Fibroblast of the aortic adventitia (primary cell): ENCODE measurements at regions not wholly inside any gene's neighbourhood (a gene's known extent, or its start where the extent isn't known, plus 50 kb on each side); places are given as distances from the start of the nearest gene placed in this dataset.

Experiments
- DNase-seq: peaks from one replicate; pipeline ENCODE4 v3.0.0-alpha.2; 2010; ENCODE audit warnings: low read depth
- H3K4me3 ChIP-seq: 2 replicates; pipeline ENCODE4 v1.5.1; 2011; ENCODE audit warnings: low read depth, mild to moderate bottlenecking, control low read depth, low read length, moderate library complexity
- TF ChIP-seq, protein P1 (sequence below): IDR thresholded peaks from 2 replicates; pipeline ENCODE4 v1.5.1; 2011; ENCODE audit warnings: mild to moderate bottlenecking, low read length, control low read depth, inconsistent platforms; ENCODE audit not compliant: insufficient read depth

DNA sequence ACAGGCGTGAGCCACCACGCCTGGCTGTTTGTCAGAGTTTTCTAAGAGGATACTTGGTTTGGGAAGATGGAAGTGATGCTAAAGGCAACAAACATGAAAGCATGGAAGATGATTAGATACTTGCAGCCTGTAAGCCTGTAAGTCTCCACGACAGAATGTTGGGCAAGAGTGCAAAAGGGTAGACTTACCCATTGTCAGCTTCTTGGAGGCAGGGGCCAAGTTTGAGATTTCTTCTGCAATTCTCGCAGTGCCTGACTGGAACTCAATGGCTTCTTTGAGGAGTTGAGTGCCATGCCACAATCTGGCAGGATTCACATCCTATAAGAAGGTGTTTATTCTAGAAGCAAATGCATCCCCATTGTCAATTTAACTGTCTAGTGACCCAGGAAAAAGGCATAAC lies 70.1 kb upstream of the EFEMP1 start:
- no peak for DNase-seq
- TF ChIP-seq, protein P1, sequence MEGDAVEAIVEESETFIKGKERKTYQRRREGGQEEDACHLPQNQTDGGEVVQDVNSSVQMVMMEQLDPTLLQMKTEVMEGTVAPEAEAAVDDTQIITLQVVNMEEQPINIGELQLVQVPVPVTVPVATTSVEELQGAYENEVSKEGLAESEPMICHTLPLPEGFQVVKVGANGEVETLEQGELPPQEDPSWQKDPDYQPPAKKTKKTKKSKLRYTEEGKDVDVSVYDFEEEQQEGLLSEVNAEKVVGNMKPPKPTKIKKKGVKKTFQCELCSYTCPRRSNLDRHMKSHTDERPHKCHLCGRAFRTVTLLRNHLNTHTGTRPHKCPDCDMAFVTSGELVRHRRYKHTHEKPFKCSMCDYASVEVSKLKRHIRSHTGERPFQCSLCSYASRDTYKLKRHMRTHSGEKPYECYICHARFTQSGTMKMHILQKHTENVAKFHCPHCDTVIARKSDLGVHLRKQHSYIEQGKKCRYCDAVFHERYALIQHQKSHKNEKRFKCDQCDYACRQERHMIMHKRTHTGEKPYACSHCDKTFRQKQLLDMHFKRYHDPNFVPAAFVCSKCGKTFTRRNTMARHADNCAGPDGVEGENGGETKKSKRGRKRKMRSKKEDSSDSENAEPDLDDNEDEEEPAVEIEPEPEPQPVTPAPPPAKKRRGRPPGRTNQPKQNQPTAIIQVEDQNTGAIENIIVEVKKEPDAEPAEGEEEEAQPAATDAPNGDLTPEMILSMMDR: no peak
- no peak overlapping the region for H3K4me3 ChIP-seq

DNA sequence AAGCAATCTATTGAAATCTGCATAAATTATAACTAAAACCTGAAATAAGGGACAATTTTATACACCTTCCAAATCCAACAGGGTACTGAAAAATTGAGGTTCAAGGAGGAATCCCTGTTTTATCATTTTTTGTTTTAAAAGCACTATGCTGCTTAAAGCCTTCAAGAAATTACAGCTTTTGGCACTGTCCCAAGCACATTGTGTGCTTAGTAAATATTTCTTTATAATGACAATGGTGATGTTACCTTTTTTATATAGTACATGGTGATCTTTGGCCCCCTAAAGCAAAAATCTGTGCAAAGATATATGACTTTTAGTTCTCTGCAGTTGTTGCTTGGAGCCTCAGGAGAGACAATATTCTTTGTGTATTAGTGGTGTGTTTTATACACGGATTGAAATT lies 71.6 kb upstream of the EFEMP1 start:
- TF ChIP-seq, protein P1: no peak
- H3K4me3 ChIP-seq: no peak overlapping the region
- DNase-seq: no peak

DNA sequence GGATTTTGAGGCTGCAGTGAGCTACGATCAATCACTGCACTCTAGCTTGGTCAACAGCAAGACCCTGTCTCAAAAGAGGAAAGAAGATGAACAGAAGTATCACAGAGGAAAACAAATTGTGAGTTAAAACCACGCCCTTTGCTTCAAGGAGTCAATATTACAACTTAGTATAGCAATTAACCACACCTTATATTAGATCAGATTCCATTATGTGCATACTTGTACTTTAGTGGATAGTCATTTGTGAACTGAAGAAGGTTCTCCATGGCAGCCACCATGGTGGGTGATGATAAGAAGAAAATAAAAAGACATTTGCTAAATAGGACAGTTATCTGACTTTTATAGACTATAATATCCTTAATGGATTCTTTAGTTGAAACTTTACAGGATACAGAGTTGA lies 72.3 kb upstream of the EFEMP1 start:
- TF ChIP-seq, protein P1: no peak
- no peak for DNase-seq

DNA sequence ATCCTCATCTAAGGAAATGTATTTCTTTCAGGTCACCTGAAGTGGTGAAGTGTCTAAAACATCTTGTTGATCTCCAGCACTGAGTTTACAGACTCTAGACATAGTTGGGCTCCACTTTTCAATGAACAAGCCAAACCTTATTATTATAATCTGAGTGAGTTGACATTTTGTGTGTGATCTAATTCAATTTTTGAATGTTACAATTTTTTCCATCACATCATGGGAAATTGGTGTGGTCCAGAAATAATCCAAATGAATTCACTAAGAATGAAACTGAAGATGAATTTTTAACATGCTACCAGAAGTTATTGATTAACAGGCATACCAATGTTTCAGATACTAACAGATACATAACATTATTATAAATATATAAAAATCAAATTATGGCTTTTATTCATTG lies 75.6 kb upstream of the EFEMP1 start:
- DNase-seq: no peak
- TF ChIP-seq, protein P1: no peak
- no peak overlapping the region for H3K4me3 ChIP-seq

More for the DNA sequence above, 72.3 kb upstream of the EFEMP1 start:
- H3K4me3 ChIP-seq: no peak overlapping the region

DNA sequence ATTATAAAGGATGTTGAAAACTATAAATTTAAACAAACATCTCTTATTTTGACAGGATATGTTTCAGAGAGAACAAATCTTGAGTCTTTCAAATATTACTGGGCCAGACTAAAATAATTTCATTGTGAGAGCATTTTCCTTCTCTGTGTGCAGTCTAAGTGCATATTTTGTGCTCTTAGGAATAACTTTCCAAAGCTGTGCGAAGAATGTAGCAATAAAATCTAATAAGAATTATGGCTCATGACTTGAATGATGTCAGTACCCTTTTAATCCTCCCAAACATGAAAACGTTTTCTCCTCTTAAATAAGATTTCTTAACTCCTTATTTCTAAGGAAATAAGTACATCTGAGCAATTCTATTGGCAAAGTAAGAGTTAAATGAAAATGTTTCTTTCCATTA lies 76.2 kb upstream of the EFEMP1 start:
- DNase-seq: peak; percentile 37
- no peak overlapping the region for H3K4me3 ChIP-seq
- TF ChIP-seq, protein P1: no peak

DNA sequence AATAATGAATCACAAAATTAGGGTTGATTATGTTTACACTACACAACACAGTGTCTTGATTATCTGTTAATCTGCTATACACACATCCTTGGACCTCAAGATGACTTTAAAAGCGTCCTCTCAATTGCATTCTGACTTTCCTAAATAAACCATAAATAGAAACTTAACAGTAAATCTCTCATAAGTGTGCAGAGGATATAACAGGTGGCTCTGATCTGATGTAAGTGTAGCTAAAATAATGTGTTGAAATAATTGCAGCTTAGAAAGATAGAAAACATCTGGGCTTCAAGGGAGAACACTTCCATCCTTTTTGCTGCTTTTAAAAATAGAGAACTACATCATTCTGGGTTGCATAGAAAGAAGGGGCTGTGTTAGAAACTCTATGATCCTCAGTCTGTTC lies 78.4 kb upstream of the EFEMP1 start:
- TF ChIP-seq, protein P1: no peak
- DNase-seq: peak; percentile 64
- H3K4me3 ChIP-seq: no peak overlapping the region

DNA sequence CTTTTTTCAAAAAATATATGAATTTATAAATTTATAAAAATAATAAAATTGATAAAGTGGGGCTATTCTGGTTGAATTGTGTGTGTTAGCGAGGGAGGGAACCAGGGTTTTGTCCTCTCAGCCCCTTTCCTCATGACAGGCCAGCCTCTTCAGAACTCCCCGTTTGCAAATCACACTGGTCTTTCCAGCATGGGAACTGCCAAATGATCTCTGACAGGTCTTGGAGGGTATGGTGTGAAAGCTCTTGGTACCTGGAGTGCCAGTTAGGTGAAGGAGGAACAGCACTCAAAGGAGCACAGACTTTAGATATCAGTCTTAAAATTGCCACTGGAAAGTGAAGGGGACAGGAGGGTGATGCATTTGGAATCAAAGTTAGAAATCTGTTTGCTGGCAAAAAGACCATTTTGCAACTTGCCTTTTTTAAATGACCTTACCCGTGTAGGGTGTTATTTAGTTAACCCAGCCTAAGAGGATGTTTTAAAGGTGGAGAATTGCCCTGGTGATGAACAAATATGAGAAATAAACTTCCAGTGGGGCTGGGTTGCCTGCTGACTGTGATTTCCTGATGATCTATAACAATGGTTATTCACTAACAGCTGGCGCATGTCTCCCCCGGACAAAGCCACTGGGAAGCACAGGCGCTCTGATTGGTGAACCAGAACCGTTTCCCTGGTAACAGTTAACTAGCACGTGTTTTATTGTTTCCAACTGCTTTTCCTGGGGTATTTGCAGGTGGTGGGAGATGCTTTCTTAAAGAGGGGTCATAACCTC lies 85.3 kb upstream of the EFEMP1 start:
- TF ChIP-seq, protein P1: no peak
- H3K4me3 ChIP-seq: no peak overlapping the region
- peak; percentile 93 for DNase-seq
